ENCODE measurements at regions not wholly inside any gene's neighbourhood (a gene's known extent, or its start where the extent isn't known, plus 50 kb on each side); places are given as distances from the start of the nearest gene placed in this dataset.

DNA sequence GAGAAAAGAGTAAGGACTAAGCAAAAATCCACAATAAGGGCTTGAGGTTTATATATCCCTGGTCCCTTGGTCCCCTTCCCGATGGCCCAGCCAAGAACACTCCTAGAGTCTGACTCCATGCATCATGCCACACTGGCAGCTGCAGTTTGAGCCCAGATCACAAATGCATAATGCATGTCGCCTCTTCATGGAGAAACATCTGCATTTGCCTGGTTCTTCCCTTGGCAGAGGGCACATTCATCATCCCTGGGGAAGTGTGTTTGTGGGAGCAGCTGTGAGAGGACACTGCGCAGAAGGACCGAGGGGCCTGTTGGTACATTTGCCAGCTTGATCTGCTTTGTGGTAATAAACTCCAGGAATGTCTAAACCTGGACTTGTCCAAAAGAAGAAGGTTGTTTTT, 731.8 kb downstream of the FGF9 start:
- Histone ChIP-seq H3K9ac (ENCODE audit: low read length) (no peak overlapping the region), H3K27me3 (ENCODE audit: low read length) (no peaks in the 10 kb centered on the region), H3K36me3 (ENCODE audit: low read depth, low read length) (no peaks in the 10 kb centered on the region), H3K79me2 (ENCODE audit: low read length) (no peaks in the 10 kb centered on the region), H3F3A (ENCODE audit: low read length, unreplicated experiment) (no peaks in the 10 kb centered on the region), H3K4me2 (ENCODE audit: low read length) (no peak overlapping the region), H3K27ac (ENCODE audit: low read length) (no peak overlapping the region), H3K9me3 (ENCODE audit: low read length) (no peaks in the 10 kb centered on the region), H3K9me2 (replicated peaks; ENCODE audit: low read length) (no peaks in the 10 kb centered on the region), H4K20me1 (ENCODE audit: low read length) (no peaks in the 10 kb centered on the region), H3K4me1 (ENCODE audit: insufficient read depth, low read length) (no peaks in the 10 kb centered on the region), H3K4me3 (ENCODE audit: low read length) (no peak overlapping the region), H2AFZ (ENCODE audit: low read length) (no peak overlapping the region)
- TF ChIP-seq EZH2phosphoT487 (IDR thresholded peaks at IDR 0.05; ENCODE audit: borderline replicate concordance, low read length): no peak
- TF ChIP-seq, protein P1, sequence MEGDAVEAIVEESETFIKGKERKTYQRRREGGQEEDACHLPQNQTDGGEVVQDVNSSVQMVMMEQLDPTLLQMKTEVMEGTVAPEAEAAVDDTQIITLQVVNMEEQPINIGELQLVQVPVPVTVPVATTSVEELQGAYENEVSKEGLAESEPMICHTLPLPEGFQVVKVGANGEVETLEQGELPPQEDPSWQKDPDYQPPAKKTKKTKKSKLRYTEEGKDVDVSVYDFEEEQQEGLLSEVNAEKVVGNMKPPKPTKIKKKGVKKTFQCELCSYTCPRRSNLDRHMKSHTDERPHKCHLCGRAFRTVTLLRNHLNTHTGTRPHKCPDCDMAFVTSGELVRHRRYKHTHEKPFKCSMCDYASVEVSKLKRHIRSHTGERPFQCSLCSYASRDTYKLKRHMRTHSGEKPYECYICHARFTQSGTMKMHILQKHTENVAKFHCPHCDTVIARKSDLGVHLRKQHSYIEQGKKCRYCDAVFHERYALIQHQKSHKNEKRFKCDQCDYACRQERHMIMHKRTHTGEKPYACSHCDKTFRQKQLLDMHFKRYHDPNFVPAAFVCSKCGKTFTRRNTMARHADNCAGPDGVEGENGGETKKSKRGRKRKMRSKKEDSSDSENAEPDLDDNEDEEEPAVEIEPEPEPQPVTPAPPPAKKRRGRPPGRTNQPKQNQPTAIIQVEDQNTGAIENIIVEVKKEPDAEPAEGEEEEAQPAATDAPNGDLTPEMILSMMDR (conservative IDR thresholded peaks at IDR 0.05; ENCODE audit: low read depth, low read length): no peak
- TF ChIP-seq EZH2 (IDR thresholded peaks at IDR 0.05; ENCODE audit: low read length, unreplicated experiment): no peak
- intact Hi-C loops (cut with micrococcal nuclease): no loop called here
- no TSS peak for BruUV-seq (replicated peaks)
- DNase-seq: no peak
- CTCF ChIA-PET: no interaction called here
- POLR2A ChIA-PET (ENCODE audit: unreplicated experiment): no interaction called here
- ATAC-seq: no peak

DNA sequence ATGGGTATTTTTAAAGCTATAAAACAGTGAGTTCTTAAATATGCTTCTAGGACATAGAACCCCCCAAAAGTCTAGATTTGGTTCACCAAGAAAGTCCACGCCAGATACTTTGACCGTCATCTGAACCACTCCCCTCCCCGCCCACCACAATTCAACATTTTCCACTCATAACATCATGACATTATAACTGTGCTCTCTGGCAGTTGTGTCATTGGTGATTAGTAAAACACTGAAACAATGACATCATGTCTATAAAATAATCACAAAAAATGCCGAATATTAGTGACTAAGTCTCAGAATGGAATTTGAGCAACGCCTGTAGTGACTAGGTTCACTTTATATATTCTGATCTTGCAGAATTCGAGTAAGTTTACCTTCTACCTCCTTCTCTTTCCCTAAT, 732.3 kb downstream of the FGF9 start:
- Histone ChIP-seq H3K4me2 (ENCODE audit: low read length) (no peak overlapping the region), H4K20me1 (ENCODE audit: low read length) (no peaks in the 10 kb centered on the region), H3K27ac (ENCODE audit: low read length) (no peak overlapping the region), H3K9me2 (replicated peaks; ENCODE audit: low read length) (no peaks in the 10 kb centered on the region), H3K4me1 (ENCODE audit: insufficient read depth, low read length) (no peaks in the 10 kb centered on the region), H2AFZ (ENCODE audit: low read length) (no peak overlapping the region), H3K27me3 (ENCODE audit: low read length) (no peaks in the 10 kb centered on the region), H3K9ac (ENCODE audit: low read length) (no peak overlapping the region), H3F3A (ENCODE audit: low read length, unreplicated experiment) (no peaks in the 10 kb centered on the region), H3K36me3 (ENCODE audit: low read depth, low read length) (no peaks in the 10 kb centered on the region), H3K4me3 (ENCODE audit: low read length) (no peak overlapping the region), H3K9me3 (ENCODE audit: low read length) (no peaks in the 10 kb centered on the region), H3K79me2 (ENCODE audit: low read length) (no peaks in the 10 kb centered on the region)
- BruUV-seq (replicated peaks): no TSS peak
- TF ChIP-seq EZH2 (IDR thresholded peaks at IDR 0.05; ENCODE audit: low read length, unreplicated experiment): no peak
- no peak for DNase-seq
- no peak for ATAC-seq
- intact Hi-C loops (cut with micrococcal nuclease): no loop called here
- ChIA-PET CTCF (no interaction called here), POLR2A (ENCODE audit: unreplicated experiment) (no interaction called here)

DNA sequence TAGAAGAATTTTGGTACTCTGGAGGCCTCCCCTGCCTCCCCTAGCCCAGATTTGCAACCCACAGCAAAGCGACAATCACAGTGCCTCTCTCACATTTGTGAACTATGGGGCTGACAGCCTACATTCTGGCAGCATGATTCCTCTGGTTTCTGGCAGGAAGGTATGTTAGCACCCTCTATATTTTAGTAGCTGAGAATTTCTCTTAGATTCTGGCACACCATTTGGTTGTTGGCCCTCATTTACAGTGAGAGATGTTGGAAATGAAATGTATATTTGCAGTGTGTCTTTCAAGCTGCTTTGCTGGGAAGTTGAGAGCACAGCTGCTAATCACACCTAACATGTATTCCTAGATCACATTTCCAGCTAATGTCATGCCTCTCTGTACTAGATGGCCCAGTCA, 735.0 kb downstream of the FGF9 start:
- POLR2A ChIA-PET (ENCODE audit: unreplicated experiment): no interaction called here
- Histone ChIP-seq H2AFZ (ENCODE audit: low read length) (no peak overlapping the region), H3K9ac (ENCODE audit: low read length) (no peak overlapping the region), H3K4me3 (ENCODE audit: low read length) (no peak overlapping the region), H3K4me1 (ENCODE audit: insufficient read depth, low read length) (no peaks in the 10 kb centered on the region), H4K20me1 (ENCODE audit: low read length) (no peaks in the 10 kb centered on the region), H3K27me3 (ENCODE audit: low read length) (no peaks in the 10 kb centered on the region), H3K27ac (ENCODE audit: low read length) (no peak overlapping the region), H3K79me2 (ENCODE audit: low read length) (no peaks in the 10 kb centered on the region), H3F3A (ENCODE audit: low read length, unreplicated experiment) (no peaks in the 10 kb centered on the region), H3K9me2 (replicated peaks; ENCODE audit: low read length) (no peaks in the 10 kb centered on the region), H3K4me2 (ENCODE audit: low read length) (no peak overlapping the region), H3K9me3 (ENCODE audit: low read length) (no peaks in the 10 kb centered on the region), H3K36me3 (ENCODE audit: low read depth, low read length) (no peaks in the 10 kb centered on the region)
- CTCF ChIA-PET: no interaction called here
- intact Hi-C loops (cut with micrococcal nuclease): no loop called here
- BruUV-seq (replicated peaks): no TSS peak
- TF ChIP-seq EZH2 (IDR thresholded peaks at IDR 0.05; ENCODE audit: low read length, unreplicated experiment): no peak
- TF ChIP-seq, protein P1 (conservative IDR thresholded peaks at IDR 0.05; ENCODE audit: low read depth, low read length): no peak
- TF ChIP-seq EZH2phosphoT487 (IDR thresholded peaks at IDR 0.05; ENCODE audit: borderline replicate concordance, low read length): no peak
- DNase-seq (no peak), ATAC-seq (no peak)
